GM19193 (cell line): ENCODE measurements at regions not wholly inside any gene's neighbourhood (a gene's known extent, or its start where the extent isn't known, plus 50 kb on each side); places are given as distances from the start of the nearest gene placed in this dataset.

Experiments used
- POLR2A ChIP-seq: IDR thresholded peaks from 4 replicates; pipeline ENCODE4 v1.6.1; 2011; ENCODE audit not compliant: insufficient read depth, insufficient read length; ENCODE audit errors: extremely low read depth

- no peak for TF ChIP-seq POLR2A
These were observed 428.4 kb upstream of the KCNMB2 start for GRCh38 chr3:178107804-178108203.

GRCh38 chr3:178109691-178110090 lies 426.5 kb upstream of the KCNMB2 start:
- TF ChIP-seq POLR2A = no peak

- no peak for TF ChIP-seq POLR2A
These were observed 424.1 kb upstream of the KCNMB2 start for GRCh38 chr3:178112134-178112533.

- TF ChIP-seq POLR2A = no peak
These were observed 418.6 kb upstream of the KCNMB2 start for GRCh38 chr3:178117641-178118040.

GRCh38 chr3:178120367-178120766 lies 415.9 kb upstream of the KCNMB2 start:
- TF ChIP-seq POLR2A = no peak

- TF ChIP-seq POLR2A = no peak
These were observed 409.6 kb upstream of the KCNMB2 start for GRCh38 chr3:178126686-178127085.

- no peak for TF ChIP-seq POLR2A
These were observed 409.0 kb upstream of the KCNMB2 start for GRCh38 chr3:178127221-178127620.

GRCh38 chr3:178129109-178129508 lies 407.1 kb upstream of the KCNMB2 start:
- TF ChIP-seq POLR2A = no peak

- no peak for TF ChIP-seq POLR2A
These were observed 404.4 kb upstream of the KCNMB2 start for GRCh38 chr3:178131801-178132200.

- TF ChIP-seq POLR2A = no peak
These were observed 399.0 kb upstream of the KCNMB2 start for GRCh38 chr3:178137206-178137605.

- no peak for TF ChIP-seq POLR2A
These were observed 398.4 kb upstream of the KCNMB2 start for GRCh38 chr3:178137831-178138230.

GRCh38 chr3:178139116-178139515 lies 397.1 kb upstream of the KCNMB2 start:
- no peak for TF ChIP-seq POLR2A

- TF ChIP-seq POLR2A = no peak
These were observed 395.5 kb upstream of the KCNMB2 start for GRCh38 chr3:178140531-178141304.

- TF ChIP-seq POLR2A = no peak
These were observed 389.8 kb upstream of the KCNMB2 start for GRCh38 chr3:178146406-178146831.

GRCh38 chr3:178147001-178147400 lies 389.2 kb upstream of the KCNMB2 start:
- TF ChIP-seq POLR2A = no peak

GRCh38 chr3:178152031-178152806 lies 384.0 kb upstream of the KCNMB2 start:
- no peak for TF ChIP-seq POLR2A

- no peak for TF ChIP-seq POLR2A
These were observed 383.2 kb upstream of the KCNMB2 start for GRCh38 chr3:178152988-178153387.

- TF ChIP-seq POLR2A = no peak
These were observed 380.7 kb upstream of the KCNMB2 start for GRCh38 chr3:178155521-178155920.
